ENCODE measurements at regions not wholly inside any gene's neighbourhood (a gene's known extent, or its start where the extent isn't known, plus 50 kb on each side); places are given as distances from the start of the nearest gene placed in this dataset.
A peak's percentile ranks its signal among the peaks of the same experiment; 100 is the strongest.

DNA sequence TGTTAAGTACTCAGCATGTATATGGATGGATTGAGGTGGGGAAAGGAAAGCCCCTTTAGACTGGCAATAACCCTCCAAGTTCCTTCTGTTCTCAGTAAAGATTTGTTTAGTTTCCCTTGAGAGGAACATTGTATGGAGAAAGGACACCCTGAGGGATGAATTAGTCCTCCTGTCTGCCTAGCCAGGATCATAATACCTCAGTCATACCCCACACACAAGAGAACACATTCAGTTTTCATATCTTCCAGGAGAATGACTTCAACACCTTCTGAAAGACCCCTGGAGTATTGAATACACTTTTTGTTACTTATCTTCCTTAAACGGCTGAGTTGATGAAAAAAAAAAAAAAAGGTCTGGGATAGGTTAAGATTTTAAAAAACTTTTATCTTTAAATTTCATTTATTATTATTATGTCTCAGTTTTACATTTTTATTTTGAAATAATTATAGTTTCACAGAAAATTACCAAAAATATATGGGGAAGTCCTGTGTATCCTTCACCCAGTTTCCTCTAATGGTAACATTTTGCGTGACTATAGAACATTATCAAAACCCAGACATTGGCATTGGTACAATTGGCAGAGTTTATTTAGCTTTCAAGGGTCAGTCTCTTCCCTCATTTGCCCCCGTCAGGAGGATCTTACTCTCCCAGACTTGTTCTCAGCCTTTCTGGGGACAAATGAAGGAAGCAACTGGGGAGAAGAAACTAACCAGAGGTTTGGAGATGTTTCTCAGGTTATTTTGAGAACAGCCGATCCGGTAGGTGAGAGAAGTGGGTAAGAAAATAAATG lies 88.0 kb downstream of the ACTBL2 start:
- H3K4me3 Mint-ChIP-seq: no peak overlapping the region
- intact Hi-C loops (cut with micrococcal nuclease): no loop called here
- H3K4me1 Mint-ChIP-seq: no peaks in the 10 kb centered on the region
- H3K9me3 Mint-ChIP-seq: peaks cover 0 to 7% of the 10 kb centered on the region in 2 donors
- H3K27ac Mint-ChIP-seq: no peak overlapping the region
- Histone ChIP-seq H3K27me3 (ENCODE audit: control insufficient read depth, insufficient read depth, low read length) (no peaks in the 10 kb centered on the region), H3K4me3 (ENCODE audit: low read length) (no peak overlapping the region), H3K9me3 (ENCODE audit: control insufficient read depth, insufficient read depth, low read length) (no peaks in the 10 kb centered on the region), H3K4me1 (ENCODE audit: control insufficient read depth, insufficient read depth, low read length) (no peaks in the 10 kb centered on the region), H3K27ac (ENCODE audit: low read length) (no peak overlapping the region), H3K36me3 (ENCODE audit: control insufficient read depth, insufficient read depth, low read length) (no peaks in the 10 kb centered on the region)
- WGBS (ENCODE audit: insufficient coverage): 97% methylated on average over 4 of the region's 5 CpGs
- TF ChIP-seq, protein P1, sequence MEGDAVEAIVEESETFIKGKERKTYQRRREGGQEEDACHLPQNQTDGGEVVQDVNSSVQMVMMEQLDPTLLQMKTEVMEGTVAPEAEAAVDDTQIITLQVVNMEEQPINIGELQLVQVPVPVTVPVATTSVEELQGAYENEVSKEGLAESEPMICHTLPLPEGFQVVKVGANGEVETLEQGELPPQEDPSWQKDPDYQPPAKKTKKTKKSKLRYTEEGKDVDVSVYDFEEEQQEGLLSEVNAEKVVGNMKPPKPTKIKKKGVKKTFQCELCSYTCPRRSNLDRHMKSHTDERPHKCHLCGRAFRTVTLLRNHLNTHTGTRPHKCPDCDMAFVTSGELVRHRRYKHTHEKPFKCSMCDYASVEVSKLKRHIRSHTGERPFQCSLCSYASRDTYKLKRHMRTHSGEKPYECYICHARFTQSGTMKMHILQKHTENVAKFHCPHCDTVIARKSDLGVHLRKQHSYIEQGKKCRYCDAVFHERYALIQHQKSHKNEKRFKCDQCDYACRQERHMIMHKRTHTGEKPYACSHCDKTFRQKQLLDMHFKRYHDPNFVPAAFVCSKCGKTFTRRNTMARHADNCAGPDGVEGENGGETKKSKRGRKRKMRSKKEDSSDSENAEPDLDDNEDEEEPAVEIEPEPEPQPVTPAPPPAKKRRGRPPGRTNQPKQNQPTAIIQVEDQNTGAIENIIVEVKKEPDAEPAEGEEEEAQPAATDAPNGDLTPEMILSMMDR (IDR thresholded peaks at IDR 0.05): no peak
- ATAC-seq (no peak), DNase-seq (no peak)
- H3K27me3 Mint-ChIP-seq (ENCODE audit: low read depth in 2 of 2): no peaks in the 10 kb centered on the region
- no peaks in the 10 kb centered on the region for H3K36me3 Mint-ChIP-seq

DNA sequence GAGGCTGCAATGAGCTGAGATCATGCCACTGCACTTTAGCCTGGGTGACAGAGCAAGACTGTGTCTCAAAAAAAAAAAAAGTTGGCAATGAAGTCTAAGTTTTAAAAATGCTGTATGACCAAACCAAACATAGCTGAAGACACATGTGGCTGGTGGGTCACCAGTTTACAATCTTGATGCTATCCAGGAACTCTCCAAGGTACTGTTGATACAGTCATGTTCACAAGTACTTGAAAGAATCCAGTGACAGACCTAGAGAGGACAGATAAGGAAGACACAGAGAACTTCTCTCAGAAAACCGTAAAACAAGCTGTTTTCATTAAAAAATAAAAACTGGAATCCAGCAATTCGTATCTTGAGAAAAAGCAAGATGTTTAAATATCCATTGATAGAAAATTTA lies 95.7 kb downstream of the ACTBL2 start:
- WGBS (ENCODE audit: insufficient coverage): 86% methylated on average over 1 of the region's 2 CpGs
- no peaks in the 10 kb centered on the region for H3K27me3 Mint-ChIP-seq (ENCODE audit: low read depth in 2 of 2)
- intact Hi-C loops (cut with micrococcal nuclease): no loop called here

DNA sequence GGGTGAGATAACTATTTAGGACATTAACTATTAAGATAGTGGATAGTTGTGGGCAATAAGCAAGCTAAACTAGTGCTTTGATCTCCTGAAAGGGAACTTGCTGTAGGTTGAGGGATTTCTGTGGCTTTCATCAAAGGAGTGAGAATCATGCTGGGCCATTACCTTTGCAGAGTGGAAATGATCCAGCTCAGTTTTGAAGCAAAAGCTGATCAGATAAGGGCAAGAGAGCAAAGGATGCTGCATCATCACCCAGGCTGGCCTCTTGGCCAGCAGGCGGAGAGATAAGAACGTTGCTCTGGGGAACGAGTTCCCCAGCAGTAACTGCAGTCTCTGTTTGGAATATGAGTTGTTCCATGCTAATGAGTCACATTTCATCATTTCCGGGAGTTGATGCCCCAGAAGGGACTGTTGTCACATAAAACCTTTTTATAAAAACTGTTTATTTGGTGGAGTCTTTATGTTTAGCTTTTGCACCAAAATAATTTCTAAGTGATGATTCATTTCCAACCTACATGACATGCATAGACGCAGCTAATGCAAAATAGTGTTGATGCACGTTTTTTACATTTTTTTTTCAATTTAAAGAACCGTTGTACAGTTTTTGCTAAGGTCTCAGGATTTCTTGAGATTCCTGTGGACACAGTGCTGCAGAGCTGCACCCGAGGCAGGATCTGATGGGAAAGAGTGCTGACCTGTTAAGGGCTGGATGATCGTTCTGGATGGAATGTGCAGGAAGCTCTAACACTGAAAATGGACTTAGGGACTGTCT lies 99.3 kb downstream of the ACTBL2 start:
- no peaks in the 10 kb centered on the region for H3K36me3 Mint-ChIP-seq
- H3K9me3 Mint-ChIP-seq: peaks cover 0 to 3% of the 10 kb centered on the region in 2 donors
- Histone ChIP-seq H3K4me3 (ENCODE audit: low read length) (no peak overlapping the region), H3K36me3 (ENCODE audit: control insufficient read depth, insufficient read depth, low read length) (no peaks in the 10 kb centered on the region), H3K27ac (ENCODE audit: low read length) (no peak overlapping the region), H3K27me3 (ENCODE audit: control insufficient read depth, insufficient read depth, low read length) (no peaks in the 10 kb centered on the region), H3K9me3 (ENCODE audit: control insufficient read depth, insufficient read depth, low read length) (no peaks in the 10 kb centered on the region), H3K4me1 (ENCODE audit: control insufficient read depth, insufficient read depth, low read length) (no peaks in the 10 kb centered on the region)
- TF ChIP-seq, protein P1 (IDR thresholded peaks at IDR 0.05): no peak
- no peak overlapping the region for H3K27ac Mint-ChIP-seq
- intact Hi-C loops (cut with micrococcal nuclease): no loop called here
- WGBS (ENCODE audit: insufficient coverage): 58% methylated on average over 8 of the region's 9 CpGs
- H3K4me1 Mint-ChIP-seq: no peaks in the 10 kb centered on the region
- H3K4me3 Mint-ChIP-seq: no peak overlapping the region
- no peak for ATAC-seq
- peak in 1 of 2 donors; percentile 20 for DNase-seq
- H3K27me3 Mint-ChIP-seq (ENCODE audit: low read depth in 2 of 2): peaks cover 0 to 2% of the 10 kb centered on the region in 2 donors

More for the DNA sequence above, 95.7 kb downstream of the ACTBL2 start:
- Histone ChIP-seq H3K9me3 (ENCODE audit: control insufficient read depth, insufficient read depth, low read length) (no peaks in the 10 kb centered on the region), H3K4me1 (ENCODE audit: control insufficient read depth, insufficient read depth, low read length) (no peaks in the 10 kb centered on the region), H3K4me3 (ENCODE audit: low read length) (no peak overlapping the region), H3K27me3 (ENCODE audit: control insufficient read depth, insufficient read depth, low read length) (no peaks in the 10 kb centered on the region), H3K36me3 (ENCODE audit: control insufficient read depth, insufficient read depth, low read length) (no peaks in the 10 kb centered on the region), H3K27ac (ENCODE audit: low read length) (no peak overlapping the region)
- TF ChIP-seq, protein P1 (IDR thresholded peaks at IDR 0.05): no peak
- DNase-seq: no peak
- no peak overlapping the region for H3K4me3 Mint-ChIP-seq
- no peaks in the 10 kb centered on the region for H3K36me3 Mint-ChIP-seq
- H3K27ac Mint-ChIP-seq: no peak overlapping the region
- peaks cover 0 to 2% of the 10 kb centered on the region in 2 donors for H3K9me3 Mint-ChIP-seq
- ATAC-seq: no peak
- H3K4me1 Mint-ChIP-seq: no peaks in the 10 kb centered on the region
